Mesenchymal stem cell (in vitro differentiated cells and primary cell): ENCODE measurements at regions not wholly inside any gene's neighbourhood (a gene's known extent, or its start where the extent isn't known, plus 50 kb on each side); places are given as distances from the start of the nearest gene placed in this dataset.

Source experiments
- DNase-seq: peaks from one replicate; pipeline ENCODE4 v3.0.0-alpha.2; 2013
- H2AFZ ChIP-seq: one replicate; pipeline ENCODE4 v1.6.1; 2013; ENCODE audit warnings: low read depth, mild to moderate bottlenecking, control low read depth, inconsistent platforms, low read length, moderate library complexity
- H2AK5ac ChIP-seq: 2 replicates; pipeline ENCODE4 v1.6.1; 2013; ENCODE audit warnings: low read length, moderate library complexity, mild to moderate bottlenecking, inconsistent platforms; ENCODE audit not compliant: severe bottlenecking
- H2BK120ac ChIP-seq: one replicate; pipeline ENCODE4 v1.6.1; 2013; ENCODE audit warnings: low read depth, mild to moderate bottlenecking, inconsistent platforms, low read length, moderate library complexity
- H2BK12ac ChIP-seq, 2 experiments: one replicate each; pipeline ENCODE4 v1.6.1; 2013; ENCODE audit warnings: inconsistent platforms in 2 of 2, low read length in 2 of 2, mild to moderate bottlenecking in 2 of 2, moderate library complexity in 2 of 2, control low read depth in 1 of 2
- H2BK15ac ChIP-seq: one replicate; pipeline ENCODE4 v1.6.1; 2013; ENCODE audit warnings: mild to moderate bottlenecking, low read depth, inconsistent platforms; ENCODE audit not compliant: poor library complexity, severe bottlenecking
- H2BK5ac ChIP-seq: 2 replicates; pipeline ENCODE4 v1.6.1; 2013; ENCODE audit warnings: low read depth, mild to moderate bottlenecking, low read length, control low read depth, inconsistent platforms; ENCODE audit not compliant: poor library complexity, severe bottlenecking
- H3K14ac ChIP-seq, 2 experiments: one replicate each; pipeline ENCODE4 v1.6.1; 2013; ENCODE audit warnings: inconsistent platforms in 2 of 2, low read length in 2 of 2, control low read depth in 1 of 2, mild to moderate bottlenecking in 1 of 2, moderate library complexity in 1 of 2
- H3K18ac ChIP-seq, 2 experiments: one replicate each; pipeline ENCODE4 v1.6.1; 2013; ENCODE audit warnings: inconsistent platforms in 2 of 2, low read length in 2 of 2, control low read depth in 1 of 2, low read depth in 1 of 2, mild to moderate bottlenecking in 1 of 2
- H3K23ac ChIP-seq, 2 experiments: one replicate each; pipeline ENCODE4 v1.6.1; 2013; ENCODE audit warnings: inconsistent platforms in 2 of 2, low read length in 2 of 2, mild to moderate bottlenecking in 2 of 2, moderate library complexity in 2 of 2, control low read depth in 1 of 2
- H3K27ac ChIP-seq: 2 replicates; pipeline ENCODE4 v1.5.1; 2013; ENCODE audit warnings: mild to moderate bottlenecking, moderate library complexity, low read length, control low read depth, inconsistent platforms; ENCODE audit not compliant: poor library complexity, severe bottlenecking
- H3K27me3 ChIP-seq, 2 experiments: 2 replicates each; pipeline versions ENCODE4 v1.6.1 to v1.7.0; 2013; ENCODE audit warnings: low read length in 2 of 2, mild to moderate bottlenecking in 2 of 2, moderate library complexity in 2 of 2, control low read depth in 1 of 2, inconsistent platforms in 1 of 2; ENCODE audit not compliant: control insufficient read depth in 1 of 2, insufficient read depth in 1 of 2
- H3K36me3 ChIP-seq, 2 experiments: 2 replicates each; pipeline versions ENCODE4 v1.6.1 to v1.7.0; 2013; ENCODE audit warnings: low read length in 2 of 2, control low read depth in 1 of 2, inconsistent platforms in 1 of 2, low read depth in 1 of 2, mild to moderate bottlenecking in 1 of 2; ENCODE audit not compliant: insufficient read depth in 2 of 2, control insufficient read depth in 1 of 2
- H3K4ac ChIP-seq, 2 experiments: one replicate each; pipeline ENCODE4 v1.6.1; 2013; ENCODE audit warnings: inconsistent platforms in 2 of 2, low read length in 2 of 2, mild to moderate bottlenecking in 2 of 2, moderate library complexity in 2 of 2, control low read depth in 1 of 2, low read depth in 1 of 2
- H3K4me1 ChIP-seq: 2 replicates; pipeline ENCODE4 v1.6.1; 2013; ENCODE audit warnings: low read depth, low read length, control low read depth; ENCODE audit not compliant: control insufficient read depth, insufficient read depth
- H3K4me2 ChIP-seq: 2 replicates; pipeline ENCODE4 v1.6.1; 2013; ENCODE audit warnings: low read length, mild to moderate bottlenecking, inconsistent platforms; ENCODE audit not compliant: poor library complexity, severe bottlenecking
- H3K4me3 ChIP-seq, 2 experiments: 2 replicates each; pipeline versions ENCODE4 v1.5.1 to v1.7.0; 2013; ENCODE audit warnings: low read length in 2 of 2, mild to moderate bottlenecking in 2 of 2, control low read depth in 1 of 2, low read depth in 1 of 2; ENCODE audit not compliant: insufficient read depth in 1 of 2
- H3K79me1 ChIP-seq: replicated peaks from 2 replicates; pipeline ENCODE4 v1.6.1; 2013; ENCODE audit warnings: mild to moderate bottlenecking, control low read depth, low read length, inconsistent platforms; ENCODE audit not compliant: poor library complexity, severe bottlenecking
- H3K9ac ChIP-seq: 2 replicates; pipeline ENCODE4 v1.7.0; 2013; ENCODE audit warnings: mild to moderate bottlenecking, low read length, moderate library complexity
- H3K9me3 ChIP-seq: 2 replicates; pipeline ENCODE4 v1.7.0; 2013; ENCODE audit warnings: mild to moderate bottlenecking, low read length; ENCODE audit not compliant: control insufficient read depth
- H4K8ac ChIP-seq: one replicate; pipeline ENCODE4 v1.6.1; 2013; ENCODE audit warnings: inconsistent platforms, mild to moderate bottlenecking, low read length, moderate library complexity
- H4K91ac ChIP-seq: one replicate; pipeline ENCODE4 v1.6.1; 2013; ENCODE audit warnings: mild to moderate bottlenecking, low read length, inconsistent platforms
- WGBS: methylation state at CpG from one replicate; pipeline ENCODE4 v1.1.7; 2013; ENCODE audit warnings: mixed read lengths; 5-methylcytosine and 5-hydroxymethylcytosine counted together

- H3K79me1 ChIP-seq = no peaks in the 10 kb centered on the region
- H3K4me3 ChIP-seq = no peak overlapping the region
- no peak overlapping the region for H2BK15ac ChIP-seq
- no peaks in the 10 kb centered on the region for H3K4me1 ChIP-seq
- no peak overlapping the region for H3K4ac ChIP-seq
- no peak overlapping the region for H2BK12ac ChIP-seq
- H3K18ac ChIP-seq = no peak overlapping the region
- H3K27ac ChIP-seq = no peak overlapping the region
- H3K23ac ChIP-seq = no peak overlapping the region
- no peak overlapping the region for H3K14ac ChIP-seq
- no peak overlapping the region for H4K91ac ChIP-seq
- H3K9me3 ChIP-seq = peaks cover 22% of the 10 kb centered on the region
- 100% methylated on average over 1 of the region's 3 CpGs for WGBS
- H3K4me2 ChIP-seq = no peak overlapping the region
- no peak overlapping the region for H2BK120ac ChIP-seq
- no peaks in the 10 kb centered on the region for H3K27me3 ChIP-seq
- no peaks in the 10 kb centered on the region for H3K36me3 ChIP-seq
- H2AK5ac ChIP-seq = no peak overlapping the region
- no peak overlapping the region for H2AFZ ChIP-seq
- no peak for DNase-seq
- no peak overlapping the region for H4K8ac ChIP-seq
- H3K9ac ChIP-seq = no peak overlapping the region
- H2BK5ac ChIP-seq = no peak overlapping the region
Measured at GRCh38 chr5:33114361-33114760, 326.4 kb upstream of the TARS1 start.

- no peak overlapping the region for H3K27ac ChIP-seq
- peaks cover 21% of the 10 kb centered on the region for H3K9me3 ChIP-seq
- no peak overlapping the region for H2AFZ ChIP-seq
- no peak overlapping the region for H3K4ac ChIP-seq
- H3K4me3 ChIP-seq = no peak overlapping the region
- H3K18ac ChIP-seq = no peak overlapping the region
- 94% methylated on average over 2 of the region's 4 CpGs for whole genome bisulfite sequencing
- H3K79me1 ChIP-seq = no peaks in the 10 kb centered on the region
- H4K91ac ChIP-seq = no peak overlapping the region
- H3K4me1 ChIP-seq = no peaks in the 10 kb centered on the region
- H3K27me3 ChIP-seq = no peaks in the 10 kb centered on the region
- no peaks in the 10 kb centered on the region for H3K36me3 ChIP-seq
- no peak overlapping the region for H3K14ac ChIP-seq
- no peak overlapping the region for H2AK5ac ChIP-seq
- no peak overlapping the region for H3K23ac ChIP-seq
- no peak overlapping the region for H4K8ac ChIP-seq
- H2BK12ac ChIP-seq = no peak overlapping the region
- no peak for DNase-seq
- no peak overlapping the region for H3K9ac ChIP-seq
- H3K4me2 ChIP-seq = no peak overlapping the region
- no peak overlapping the region for H2BK120ac ChIP-seq
- H2BK15ac ChIP-seq = no peak overlapping the region
- no peak overlapping the region for H2BK5ac ChIP-seq
Measured at GRCh38 chr5:33115467-33115866, 325.3 kb upstream of the TARS1 start.

- Histone ChIP-seq H2BK15ac (no peak overlapping the region), H4K91ac (no peak overlapping the region), H3K14ac (no peak overlapping the region), H2AK5ac (no peak overlapping the region), H3K9ac (peak overlapping the region; percentile 11), H3K27ac (no peak overlapping the region), H3K4ac (no peak overlapping the region), H2BK120ac (no peak overlapping the region), H3K4me3 (no peak overlapping the region), H3K9me3 (peaks cover 10% of the 10 kb centered on the region), H2AFZ (no peak overlapping the region), H3K27me3 (no peaks in the 10 kb centered on the region), H3K23ac (no peak overlapping the region), H3K18ac (no peak overlapping the region), H4K8ac (no peak overlapping the region), H3K4me1 (no peaks in the 10 kb centered on the region), H3K36me3 (no peaks in the 10 kb centered on the region), H2BK5ac (no peak overlapping the region), H2BK12ac (no peak overlapping the region), H3K4me2 (no peak overlapping the region), H3K79me1 (no peaks in the 10 kb centered on the region)
- WGBS = 93% methylated on average over 1 of the region's 1 CpG
- DNase-seq = no peak
Measured at GRCh38 chr5:33118761-33119415, 321.9 kb upstream of the TARS1 start.

- Histone ChIP-seq H2BK5ac (no peak overlapping the region), H3K4ac (no peak overlapping the region), H2BK120ac (no peak overlapping the region), H4K8ac (no peak overlapping the region), H3K4me2 (no peak overlapping the region), H3K9me3 (no peaks in the 10 kb centered on the region), H3K18ac (no peak overlapping the region), H2AFZ (no peak overlapping the region), H3K27ac (no peak overlapping the region), H2AK5ac (no peak overlapping the region), H3K4me1 (no peaks in the 10 kb centered on the region), H4K91ac (no peak overlapping the region), H3K79me1 (no peaks in the 10 kb centered on the region), H3K4me3 (no peak overlapping the region), H2BK12ac (no peak overlapping the region), H3K27me3 (no peaks in the 10 kb centered on the region), H3K36me3 (no peaks in the 10 kb centered on the region), H2BK15ac (no peak overlapping the region), H3K23ac (no peak overlapping the region), H3K14ac (no peak overlapping the region), H3K9ac (no peak overlapping the region)
- DNase-seq = no peak
- 88% methylated on average over 1 of the region's 3 CpGs for WGBS
Measured at GRCh38 chr5:33120671-33121070, 320.1 kb upstream of the TARS1 start.
